BLaER1 treated with 17β-estradiol and CSF1 and Interleukin-3, amounts not matched to agents 10 nM and 100 nM (cell line): ENCODE measurements at regions not wholly inside any gene's neighbourhood (a gene's known extent, or its start where the extent isn't known, plus 50 kb on each side); places are given as distances from the start of the nearest gene placed in this dataset.
"Not testable (repeated sequence)": the region's sequence is repeated elsewhere in the genome, so short reads cannot be mapped to it uniquely, and the experiment has no call there.

Experiments used
- H3K27ac ChIP-seq, 11 experiments: shearing (Covaris generic); formaldehyde crosslinking; 2 replicates each; pipeline ENCODE4 v1.8.1; 2022
- H3K27me3 ChIP-seq, 11 experiments: shearing (Covaris generic); formaldehyde crosslinking; 2 replicates each; pipeline ENCODE4 v1.8.1; 2022
- H3K36me3 ChIP-seq, 11 experiments: shearing (Covaris generic); formaldehyde crosslinking; 2 replicates each; pipeline ENCODE4 v1.8.1; 2022
- H3K4me1 ChIP-seq, 10 experiments: shearing (Covaris generic); formaldehyde crosslinking; 2 replicates each; pipeline ENCODE4 v1.8.1; 2022
- H3K4me2 ChIP-seq, 11 experiments: shearing (Covaris generic); formaldehyde crosslinking; 2 replicates each; pipeline ENCODE4 v1.8.1; 2022
- H3K4me3 ChIP-seq, 10 experiments: shearing (Covaris generic); formaldehyde crosslinking; 2 replicates each; pipeline ENCODE4 v1.8.1; 2022
- H3K9ac ChIP-seq, 11 experiments: shearing (Covaris generic); formaldehyde crosslinking; 2 replicates each; pipeline ENCODE4 v1.8.1; 2022
- H3K9me3 ChIP-seq, 11 experiments: shearing (Covaris generic); formaldehyde crosslinking; replicated peaks in 1 of 11; 2 replicates each; pipeline ENCODE4 v1.8.1; 2022
- H4K20me1 ChIP-seq, 11 experiments: shearing (Covaris generic); formaldehyde crosslinking; 2 replicates each; pipeline ENCODE4 v1.8.1; 2022
- Cebpa-rat ChIP-seq, 11 experiments: shearing (Covaris generic); IDR thresholded peaks; 2 replicates each; pipeline ENCODE4 v1.8.1; 2022

DNA sequence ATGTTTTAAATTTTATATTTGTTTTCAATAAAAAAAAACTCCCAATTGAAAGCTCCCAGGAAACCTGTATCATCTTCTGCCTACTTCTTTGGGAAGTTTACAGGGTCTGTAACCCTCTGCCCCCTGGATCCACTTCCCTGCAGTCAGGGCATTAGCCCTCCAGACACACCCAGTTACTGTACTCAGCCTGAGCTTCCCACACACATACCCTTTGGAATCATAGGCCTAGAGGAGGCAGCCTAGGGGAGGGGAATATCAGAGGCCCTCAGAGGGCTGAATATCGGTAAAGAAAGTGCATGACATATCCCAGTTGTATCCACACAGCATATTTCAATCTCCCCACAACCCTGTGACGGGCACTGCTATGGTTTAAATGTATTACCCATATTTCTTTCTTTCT, 56.2 kb upstream of the TFPI start:
- H3K4me3 ChIP-seq, H3K36me3 ChIP-seq, H3K4me1 ChIP-seq, H3K9ac ChIP-seq, H3K9me3 ChIP-seq, H3K4me2 ChIP-seq, H3K27ac ChIP-seq, H3K27me3 ChIP-seq, H4K20me1 ChIP-seq: not testable (repeated sequence)

DNA sequence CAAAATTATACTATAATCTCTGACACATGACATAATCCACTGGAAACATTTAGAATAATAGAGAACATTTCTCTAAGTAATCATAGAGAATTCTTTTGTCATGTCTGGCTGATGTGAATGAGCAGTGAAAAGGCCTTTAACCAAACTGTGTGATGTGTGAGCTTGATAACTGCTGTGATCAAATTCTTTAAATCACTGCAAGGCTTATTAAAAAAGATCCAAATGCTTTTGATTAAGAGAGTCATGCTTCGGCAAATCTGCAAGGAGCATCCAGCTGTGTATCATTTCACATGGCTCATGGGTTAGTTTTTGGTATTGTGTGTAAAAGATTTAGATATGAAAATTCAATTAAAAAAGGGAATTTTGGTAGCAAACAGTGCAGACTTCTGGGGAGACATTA, 58.6 kb upstream of the TFPI start:
- H3K27me3 ChIP-seq: no peaks in the 10 kb centered on the region
- no peak overlapping the region for H3K4me3 ChIP-seq
- no peaks in the 10 kb centered on the region for H3K9me3 ChIP-seq
- H3K4me1 ChIP-seq: no peaks in the 10 kb centered on the region
- H4K20me1 ChIP-seq: no peaks in the 10 kb centered on the region
- H3K36me3 ChIP-seq: no peaks in the 10 kb centered on the region
- H3K4me2 ChIP-seq: no peak overlapping the region
- H3K9ac ChIP-seq: no peak overlapping the region
- no peak for TF ChIP-seq Cebpa-rat (IDR thresholded peaks at IDR 0.05)
- no peak overlapping the region for H3K27ac ChIP-seq

DNA sequence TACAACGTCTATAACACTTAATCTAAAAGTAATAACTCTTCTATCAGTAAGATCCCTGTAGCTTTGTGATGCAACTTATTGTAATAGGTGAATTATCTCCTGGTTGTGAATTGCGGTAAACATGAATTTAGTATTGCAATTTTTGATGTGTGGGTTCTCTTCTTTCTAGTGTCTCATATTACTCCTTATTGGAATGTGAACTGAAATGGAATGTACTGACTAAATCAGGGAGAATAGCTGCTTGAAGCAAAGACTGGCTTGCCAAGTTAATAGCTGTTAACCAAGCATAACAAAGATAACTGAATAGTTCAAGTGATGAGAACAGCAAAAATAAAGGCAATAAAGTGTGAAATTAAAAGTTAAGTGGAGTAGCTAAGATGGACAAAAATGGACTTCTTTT, 60.5 kb upstream of the TFPI start:
- no peak overlapping the region for H3K27ac ChIP-seq

DNA sequence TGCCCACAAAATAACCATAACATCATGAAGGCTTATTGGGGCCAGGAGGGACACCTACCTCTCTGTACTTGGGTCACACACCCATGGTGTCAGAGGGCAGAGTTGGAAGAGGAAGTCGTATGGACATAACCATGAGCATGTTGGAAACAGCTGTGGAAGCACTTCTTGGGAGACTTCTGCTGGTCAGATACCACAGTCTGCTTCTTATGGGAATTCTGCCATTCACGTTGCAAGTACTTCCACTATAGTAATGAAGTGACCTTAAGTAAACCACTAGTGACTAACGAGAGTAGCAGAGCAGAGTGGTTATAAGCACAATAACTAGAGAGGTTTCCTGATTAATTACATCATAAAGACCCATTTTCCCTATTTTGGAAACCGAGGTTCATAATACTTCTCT, 61.1 kb upstream of the TFPI start:
- no peak overlapping the region for H3K9ac ChIP-seq
- H3K4me1 ChIP-seq: no peaks in the 10 kb centered on the region

More for the DNA sequence above, 60.5 kb upstream of the TFPI start:
- Histone ChIP-seq H3K27me3 (no peaks in the 10 kb centered on the region), H3K4me1 (no peaks in the 10 kb centered on the region), H3K9me3 (no peaks in the 10 kb centered on the region), H3K4me2 (no peak overlapping the region), H4K20me1 (no peaks in the 10 kb centered on the region), H3K4me3 (no peak overlapping the region), H3K9ac (no peak overlapping the region), H3K36me3 (no peaks in the 10 kb centered on the region)
- no peak for TF ChIP-seq Cebpa-rat (IDR thresholded peaks at IDR 0.05)

DNA sequence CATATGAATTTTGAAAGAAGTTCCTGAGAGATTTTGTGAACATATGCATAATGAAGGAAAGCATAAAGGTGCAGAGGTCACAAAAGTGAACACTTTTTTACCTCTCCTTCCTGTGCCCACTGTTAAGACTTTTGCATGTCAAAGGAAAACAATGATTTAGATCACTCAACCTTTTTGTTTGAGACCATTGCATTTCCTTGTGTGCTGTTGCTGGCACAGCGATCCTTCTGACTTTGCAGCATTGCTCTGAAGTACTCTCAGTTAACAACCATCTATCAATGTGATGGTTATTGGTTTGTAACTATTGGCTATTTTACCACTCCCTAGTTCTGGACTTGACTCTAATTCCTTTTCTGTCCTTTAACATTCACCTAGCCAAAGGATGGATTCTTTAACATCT, 61.7 kb upstream of the TFPI start:
- H3K9me3 ChIP-seq: no peaks in the 10 kb centered on the region
- no peaks in the 10 kb centered on the region for H3K27me3 ChIP-seq
- H3K36me3 ChIP-seq: no peaks in the 10 kb centered on the region
- H3K27ac ChIP-seq: no peak overlapping the region
- H3K4me3 ChIP-seq: no peak overlapping the region
- no peaks in the 10 kb centered on the region for H3K4me1 ChIP-seq
- TF ChIP-seq Cebpa-rat (IDR thresholded peaks at IDR 0.05): no peak
- no peak overlapping the region for H3K4me2 ChIP-seq
- H3K9ac ChIP-seq: no peak overlapping the region
- H4K20me1 ChIP-seq: no peaks in the 10 kb centered on the region

More for the DNA sequence above, 61.1 kb upstream of the TFPI start:
- Histone ChIP-seq H3K4me2 (no peak overlapping the region), H3K9me3 (no peaks in the 10 kb centered on the region), H3K4me3 (no peak overlapping the region), H3K27ac (no peak overlapping the region), H3K27me3 (no peaks in the 10 kb centered on the region), H3K36me3 (no peaks in the 10 kb centered on the region), H4K20me1 (no peaks in the 10 kb centered on the region)
- TF ChIP-seq Cebpa-rat (IDR thresholded peaks at IDR 0.05): no peak

DNA sequence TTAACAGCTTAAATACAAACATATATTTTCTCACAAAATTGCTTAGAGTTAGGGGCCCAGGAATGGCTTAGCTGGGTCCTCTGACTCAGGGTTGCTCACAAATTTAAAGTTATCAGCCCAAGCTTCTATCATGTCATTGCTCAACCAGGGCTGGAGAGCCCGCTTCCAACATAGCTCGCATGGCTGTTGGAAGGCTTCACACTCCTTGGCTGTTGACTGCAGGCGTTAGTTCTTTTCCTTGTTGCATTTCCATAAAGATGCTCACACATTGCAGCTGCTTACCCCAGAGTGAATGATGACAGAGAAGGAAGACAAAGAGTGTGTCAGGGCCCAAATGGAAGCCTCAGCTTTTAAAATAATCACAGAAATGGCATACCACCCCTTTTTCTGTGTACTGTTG, 62.9 kb upstream of the TFPI start:
- Histone ChIP-seq H3K27ac (no peak overlapping the region), H3K27me3 (no peaks in the 10 kb centered on the region), H3K9me3 (no peaks in the 10 kb centered on the region), H3K4me1 (no peaks in the 10 kb centered on the region), H3K4me3 (no peak overlapping the region), H4K20me1 (no peaks in the 10 kb centered on the region), H3K36me3 (no peaks in the 10 kb centered on the region), H3K4me2 (no peak overlapping the region), H3K9ac (no peak overlapping the region)
- TF ChIP-seq Cebpa-rat (IDR thresholded peaks at IDR 0.05): no peak

DNA sequence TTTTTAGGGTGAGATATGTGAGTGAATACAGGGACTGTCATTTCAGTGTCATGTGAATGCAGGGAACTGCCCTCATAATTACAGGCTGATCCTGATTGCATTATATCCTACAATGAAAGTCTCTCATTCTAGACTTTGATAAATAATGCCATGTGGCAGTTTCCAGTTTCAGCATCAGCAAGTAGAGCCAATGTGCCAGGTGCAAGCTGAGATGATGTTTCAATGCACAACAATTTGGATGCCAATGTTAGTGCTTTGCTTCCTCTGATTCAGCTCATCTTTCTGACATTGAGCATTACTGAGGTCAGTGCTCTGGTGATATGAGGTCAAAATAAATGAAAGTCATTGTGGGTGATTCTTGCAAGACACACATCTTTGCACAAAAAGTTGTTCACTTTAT, 63.7 kb upstream of the TFPI start:
- no peak for TF ChIP-seq Cebpa-rat (IDR thresholded peaks at IDR 0.05)
- Histone ChIP-seq H4K20me1 (no peaks in the 10 kb centered on the region), H3K4me3 (no peak overlapping the region), H3K9me3 (no peaks in the 10 kb centered on the region), H3K4me2 (no peak overlapping the region), H3K27me3 (no peaks in the 10 kb centered on the region), H3K4me1 (no peaks in the 10 kb centered on the region), H3K9ac (no peak overlapping the region), H3K36me3 (no peaks in the 10 kb centered on the region), H3K27ac (no peak overlapping the region)

DNA sequence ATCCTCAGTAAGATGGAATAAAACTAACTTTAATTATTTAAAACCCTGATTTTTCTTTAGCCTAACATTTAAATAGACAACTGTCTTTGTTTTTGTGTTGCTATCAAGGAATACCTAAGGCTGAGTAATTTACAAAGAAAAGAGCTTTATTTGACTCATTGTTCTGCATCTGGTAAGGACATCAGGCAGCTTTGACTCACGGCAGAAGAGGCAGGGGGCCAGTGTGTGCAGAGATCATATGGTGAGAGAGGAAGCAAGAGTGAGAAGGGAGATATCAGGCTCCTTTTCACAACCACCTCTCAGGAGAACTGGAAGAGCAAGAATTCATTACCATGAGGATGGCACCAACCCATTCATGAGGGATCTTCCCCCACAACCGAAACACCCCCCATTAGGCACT, 64.6 kb upstream of the TFPI start:
- H3K4me1 ChIP-seq: no peaks in the 10 kb centered on the region
- no peaks in the 10 kb centered on the region for H3K27me3 ChIP-seq
- H3K9ac ChIP-seq: no peak overlapping the region
- H3K4me3 ChIP-seq: no peak overlapping the region
- no peak for TF ChIP-seq Cebpa-rat (IDR thresholded peaks at IDR 0.05)
- no peaks in the 10 kb centered on the region for H4K20me1 ChIP-seq
- H3K36me3 ChIP-seq: no peaks in the 10 kb centered on the region
- H3K4me2 ChIP-seq: no peak overlapping the region
- H3K27ac ChIP-seq: no peak overlapping the region
- H3K9me3 ChIP-seq: no peaks in the 10 kb centered on the region

DNA sequence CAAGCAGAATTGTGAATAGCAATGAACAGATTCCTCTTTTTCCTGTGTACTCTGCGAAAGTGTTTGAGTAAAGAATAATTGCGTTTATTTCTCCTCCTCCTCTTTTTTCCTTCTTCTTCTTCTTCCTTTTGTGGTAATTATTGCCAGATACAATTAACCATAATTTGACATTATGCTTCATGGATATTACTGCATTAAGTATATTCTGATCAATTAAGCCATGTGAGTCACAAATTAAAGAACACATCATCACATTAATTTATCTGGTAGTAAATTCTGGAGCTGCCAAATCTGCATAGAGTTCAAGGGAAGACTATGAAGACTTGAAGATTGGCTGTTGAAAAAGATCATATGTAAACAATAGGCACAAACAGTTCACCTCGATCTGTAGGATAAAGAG, 72.9 kb upstream of the TFPI start:
- no peaks in the 10 kb centered on the region for H3K36me3 ChIP-seq
- peaks cover 0 to 12% (median 0%) of the 10 kb centered on the region in 11 experiments; a peak in 3 of 22 replicates for H3K9me3 ChIP-seq
- H3K4me2 ChIP-seq: no peak overlapping the region
- no peaks in the 10 kb centered on the region for H3K4me1 ChIP-seq
- no peaks in the 10 kb centered on the region for H3K27me3 ChIP-seq
- H3K27ac ChIP-seq: no peak overlapping the region
- H4K20me1 ChIP-seq: no peaks in the 10 kb centered on the region
- no peak overlapping the region for H3K4me3 ChIP-seq
- TF ChIP-seq Cebpa-rat (IDR thresholded peaks at IDR 0.05): no peak
- H3K9ac ChIP-seq: no peak overlapping the region

DNA sequence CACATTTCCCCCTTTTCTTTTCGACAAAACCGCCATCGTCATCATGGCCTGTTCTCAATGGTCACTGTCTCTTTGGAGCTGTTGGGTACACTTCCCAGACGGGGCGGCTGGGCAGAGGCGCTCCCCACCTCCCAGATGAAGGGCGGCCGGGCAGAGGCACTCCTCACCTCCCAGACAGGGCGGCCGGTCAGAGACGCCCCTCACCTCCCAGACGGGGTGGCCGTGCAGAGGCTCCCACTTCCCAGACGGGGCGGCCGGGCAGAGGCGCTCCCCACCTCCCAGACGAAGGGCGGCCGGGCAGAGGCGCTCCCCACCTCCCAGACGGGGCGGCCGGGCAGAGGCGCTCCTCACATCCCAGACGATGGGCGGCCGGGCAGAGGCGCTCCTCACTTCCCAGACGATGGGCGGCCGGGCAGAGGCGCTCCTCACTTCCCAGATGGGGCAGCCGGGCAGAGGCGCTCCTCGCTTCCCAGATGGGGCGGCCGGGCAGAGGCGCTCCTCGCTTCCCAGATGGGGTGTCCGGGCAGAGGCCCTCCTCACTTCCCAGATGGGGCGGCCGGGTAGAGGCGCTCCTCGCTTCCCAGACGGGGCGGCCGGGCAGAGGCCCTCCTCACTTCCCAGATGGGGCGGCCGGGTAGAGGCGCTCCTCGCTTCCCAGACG, 82.6 kb upstream of the TFPI start:
- not testable (repeated sequence) for H3K9ac ChIP-seq, H3K4me3 ChIP-seq, H3K27ac ChIP-seq, H3K36me3 ChIP-seq, H3K4me1 ChIP-seq, H3K27me3 ChIP-seq, H3K4me2 ChIP-seq, H4K20me1 ChIP-seq
- H3K9me3 ChIP-seq: peaks cover 7 to 16% (median 9%) of the 10 kb centered on the region in 11 experiments; a peak in 19 of 22 replicates

DNA sequence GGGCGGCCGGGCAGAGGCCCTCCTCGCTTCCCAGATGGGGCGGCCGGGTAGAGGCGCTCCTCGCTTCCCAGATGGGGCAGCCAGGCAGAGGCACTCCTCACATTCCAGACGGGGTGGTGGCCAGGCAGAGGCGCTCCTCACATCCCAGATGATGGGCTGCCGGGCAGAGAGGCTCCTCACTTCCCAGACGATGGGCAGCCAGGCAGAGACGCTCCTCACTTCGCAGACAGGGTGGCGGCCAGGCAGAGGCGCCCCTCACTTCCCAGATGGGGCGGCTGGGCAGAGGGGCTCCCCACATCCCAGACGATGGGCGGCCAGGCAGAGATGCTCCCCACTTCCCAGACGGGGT, 83.1 kb upstream of the TFPI start:
- H3K4me3 ChIP-seq, H3K27ac ChIP-seq, H3K4me2 ChIP-seq, H3K36me3 ChIP-seq, H3K9ac ChIP-seq, H4K20me1 ChIP-seq, H3K4me1 ChIP-seq, H3K27me3 ChIP-seq: not testable (repeated sequence)
- peaks cover 7 to 16% (median 9%) of the 10 kb centered on the region in 11 experiments; a peak in 19 of 22 replicates for H3K9me3 ChIP-seq

DNA sequence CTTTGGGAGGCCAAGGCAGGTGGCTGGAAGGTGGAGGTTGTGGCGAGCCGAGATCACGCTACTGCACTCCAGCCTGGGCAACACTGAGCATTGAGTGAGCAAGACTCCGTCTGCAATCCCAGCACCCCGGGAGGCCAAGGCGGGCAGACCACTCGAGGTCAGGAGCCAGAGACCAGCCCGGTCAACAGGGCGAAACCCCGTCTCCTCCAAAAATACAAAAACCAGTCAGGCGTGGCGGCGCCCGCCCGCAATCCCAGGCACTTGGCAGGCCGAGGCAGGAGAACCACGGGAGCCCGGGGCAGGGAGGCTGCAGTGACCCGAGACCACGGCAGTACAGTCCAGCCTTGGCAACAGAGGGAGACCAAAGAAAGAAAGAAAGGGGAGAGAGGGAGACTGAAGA, 83.5 kb upstream of the TFPI start:
- H3K4me2 ChIP-seq, H3K4me1 ChIP-seq, H3K36me3 ChIP-seq, H3K27ac ChIP-seq, H3K9ac ChIP-seq, H3K4me3 ChIP-seq, H3K27me3 ChIP-seq, H4K20me1 ChIP-seq: not testable (repeated sequence)
- H3K9me3 ChIP-seq: peaks cover 7 to 16% (median 9%) of the 10 kb centered on the region in 11 experiments; a peak in 19 of 22 replicates
